ENCODE measurements at regions not wholly inside any gene's neighbourhood (a gene's known extent, or its start where the extent isn't known, plus 50 kb on each side); places are given as distances from the start of the nearest gene placed in this dataset.

GRCh38 chr2:199019898-199020507, 437.7 kb downstream of the SATB2 start:
- DNase-seq: no peak

GRCh38 chr2:199018826-199019225, 438.9 kb downstream of the SATB2 start:
- no peak for DNase-seq

DNA sequence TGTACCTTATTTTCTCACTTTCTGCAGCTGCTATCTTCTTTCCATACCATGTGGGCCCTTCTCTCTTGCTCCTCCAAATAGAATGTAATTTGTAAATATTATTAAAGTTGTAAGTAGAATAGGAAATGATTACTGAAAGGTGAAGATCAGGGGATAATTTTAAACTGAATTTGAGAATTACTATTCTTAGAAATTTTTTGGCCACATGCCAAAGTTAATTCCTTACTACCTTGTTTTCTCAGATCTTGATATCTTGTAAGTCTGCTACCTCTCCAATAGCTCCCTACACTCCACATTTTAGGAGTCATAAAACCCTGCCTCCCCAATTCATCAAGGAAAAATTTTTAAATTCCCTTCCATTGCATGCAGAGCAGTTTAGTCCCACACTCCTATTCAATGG, 442.7 kb downstream of the SATB2 start:
- no peak for DNase-seq

DNA sequence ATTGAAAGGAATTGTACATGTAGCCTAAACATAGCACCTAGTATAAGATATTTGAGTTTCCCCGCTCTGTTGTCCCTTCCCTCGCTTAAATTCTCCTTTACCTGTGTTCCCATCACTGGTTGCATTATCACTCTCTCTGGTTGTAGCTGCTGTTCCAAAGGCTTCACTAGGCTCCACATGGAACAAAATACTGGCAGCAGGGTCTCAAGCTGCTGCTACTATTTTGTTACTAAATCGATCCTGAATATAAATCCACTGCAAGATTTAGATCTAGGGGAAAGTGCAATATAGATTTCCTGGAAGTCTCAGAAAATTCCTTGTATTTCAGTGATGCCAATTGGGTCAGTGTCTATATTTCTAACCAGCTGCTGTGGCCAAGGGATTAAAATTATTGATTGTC, 443.5 kb downstream of the SATB2 start:
- DNase-seq: no peak

- no peak for DNase-seq
Observed at GRCh38 chr2:199011908-199012307, 445.8 kb downstream of the SATB2 start.

DNA sequence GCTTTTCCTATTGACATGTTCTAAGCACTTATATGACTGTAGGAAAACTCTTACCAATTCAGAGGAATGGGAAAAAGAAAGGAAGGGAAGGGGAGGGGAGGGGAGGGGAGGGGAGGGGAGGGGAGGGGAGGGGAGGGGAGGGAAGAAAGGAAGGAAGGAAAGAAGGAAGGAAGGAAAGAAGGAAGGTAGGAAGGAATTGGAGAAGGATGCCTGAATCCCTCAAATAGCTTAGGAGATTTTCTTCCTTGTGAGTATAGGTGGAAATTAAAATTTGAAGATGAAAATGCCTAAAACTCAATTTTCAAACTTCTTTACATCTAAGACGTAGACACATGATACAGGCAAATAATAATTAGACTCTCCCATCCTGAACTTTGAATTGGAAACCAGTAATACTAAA, 463.1 kb downstream of the SATB2 start:
- no peak for DNase-seq

DNA sequence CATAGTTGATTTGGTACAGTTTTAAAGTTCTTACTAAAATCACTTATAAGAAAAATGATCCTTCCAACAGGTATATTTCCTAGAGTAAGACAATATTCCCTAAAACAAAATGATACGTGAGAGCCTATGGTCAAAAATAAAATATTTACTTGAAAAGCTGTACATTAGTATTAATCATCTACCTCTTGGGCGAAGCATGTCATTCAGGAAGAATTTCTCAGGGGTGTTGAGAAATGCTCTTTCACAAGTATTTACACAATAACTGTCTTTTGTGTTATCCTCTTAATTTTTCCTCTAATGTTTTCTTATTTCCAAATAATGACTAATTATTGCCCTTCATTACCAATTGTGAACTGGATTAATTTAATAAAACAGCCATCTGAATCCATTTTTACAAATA, 466.3 kb downstream of the SATB2 start:
- no peak for DNase-seq

DNA sequence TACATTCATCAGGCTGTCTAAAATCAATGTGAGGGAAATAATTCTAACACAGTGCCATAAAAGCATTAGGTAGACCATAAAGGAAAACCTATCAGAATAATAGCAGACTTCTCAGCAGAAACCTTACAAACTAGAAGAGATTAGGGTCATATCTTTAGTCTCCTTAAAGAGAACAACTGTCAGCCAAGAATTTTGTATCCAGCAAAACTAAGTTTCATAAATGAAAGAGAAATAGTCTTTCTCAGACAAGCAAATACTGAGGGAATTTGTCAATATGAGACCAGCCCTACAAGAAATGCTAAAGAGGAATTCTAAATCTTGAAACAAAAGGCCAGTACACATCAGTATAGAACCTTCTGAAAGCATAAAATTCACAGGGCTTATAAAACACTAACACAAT, 482.0 kb downstream of the SATB2 start:
- no peak for DNase-seq

GRCh38 chr2:198973785-198974184, 484.0 kb downstream of the SATB2 start:
- DNase-seq: no peak

- DNase-seq: no peak
Observed at GRCh38 chr2:198973181-198973580, 484.6 kb downstream of the SATB2 start.

DNA sequence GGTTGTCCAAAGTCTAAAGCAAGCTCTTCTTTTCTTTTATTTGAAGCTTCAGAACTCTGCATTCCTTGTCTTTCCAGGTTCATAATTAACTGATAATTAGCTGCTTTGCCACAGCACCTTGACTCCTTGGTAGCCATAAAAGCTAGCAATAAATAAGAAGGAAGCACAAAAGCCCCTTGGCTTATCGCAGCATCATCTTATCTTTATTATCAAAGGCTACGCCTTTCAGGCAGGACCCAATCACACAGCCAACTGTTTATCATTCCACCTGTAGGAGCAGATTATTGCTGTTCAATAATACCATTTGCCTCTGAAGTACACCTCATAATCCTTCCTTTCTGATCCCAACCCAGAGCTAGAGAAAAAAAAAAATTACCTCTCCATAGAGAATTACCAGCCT, 489.2 kb downstream of the SATB2 start:
- no peak for DNase-seq

DNA sequence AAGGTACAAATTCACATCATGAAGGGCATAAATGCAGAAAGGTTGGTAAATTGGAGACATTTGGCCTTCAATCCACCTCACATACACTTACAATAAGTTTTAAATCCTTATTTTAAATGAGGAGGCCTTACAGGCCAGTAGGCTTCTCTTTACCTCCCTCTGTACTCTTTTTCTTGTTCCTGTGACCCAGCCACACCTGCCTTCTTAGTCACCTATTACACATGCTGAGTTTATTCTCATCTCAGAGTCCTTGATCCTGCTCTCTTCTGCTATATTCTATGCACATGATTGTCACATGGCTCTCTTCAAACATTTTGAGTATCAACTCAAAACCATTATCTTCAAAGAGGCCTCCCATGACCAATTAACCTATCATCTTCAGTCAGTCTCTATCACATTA, 491.5 kb downstream of the SATB2 start:
- no peak for DNase-seq

- no peak for DNase-seq
Observed at GRCh38 chr2:198961547-198961946, 496.2 kb downstream of the SATB2 start.

- no peak for DNase-seq
Observed at GRCh38 chr2:198957181-198957580, 500.6 kb downstream of the SATB2 start.

DNA sequence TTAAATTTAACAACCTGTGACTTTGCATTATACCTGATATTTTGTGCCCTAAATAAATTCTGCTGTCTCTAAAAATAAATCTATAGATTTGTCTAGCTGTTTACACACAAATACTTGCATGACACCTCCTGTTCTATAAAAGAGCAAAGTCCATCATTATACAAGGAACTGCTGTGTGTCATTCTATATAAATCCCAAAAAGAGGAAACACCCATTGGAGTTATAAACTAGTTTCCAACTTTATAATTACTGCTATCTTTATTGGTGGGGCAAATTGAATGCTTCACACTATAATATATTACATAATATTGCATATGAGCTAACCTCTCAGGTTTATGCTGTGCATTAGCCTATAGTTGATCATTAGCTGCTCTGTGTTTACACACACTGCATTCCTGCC, 504.4 kb downstream of the SATB2 start:
- DNase-seq: no peak

GRCh38 chr2:198950803-198951202, 506.9 kb downstream of the SATB2 start:
- no peak for DNase-seq

GRCh38 chr2:198945496-198945895, 512.2 kb downstream of the SATB2 start:
- DNase-seq: no peak

GRCh38 chr2:198930170-198930569, 527.6 kb downstream of the SATB2 start:
- no peak for DNase-seq

DNA sequence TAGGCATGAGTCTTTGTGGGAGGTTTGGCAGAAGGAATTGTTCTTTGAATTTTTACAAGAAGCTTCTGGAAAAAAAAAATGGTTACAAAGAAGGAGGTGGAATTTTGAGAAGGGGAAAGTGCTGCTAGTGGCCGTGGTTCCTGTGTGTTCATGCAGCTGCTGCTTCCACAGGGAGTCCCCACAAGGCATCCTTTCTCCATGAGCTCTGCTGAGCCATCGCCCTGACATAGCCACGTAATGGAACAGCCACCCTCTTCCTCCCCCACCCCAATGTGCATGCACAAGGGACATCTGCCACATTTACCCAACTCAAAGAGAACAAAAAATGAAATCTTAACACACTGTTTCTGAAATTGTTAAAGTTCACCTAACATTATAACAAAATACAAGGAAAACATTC, 529.7 kb downstream of the SATB2 start:
- no peak for DNase-seq

GRCh38 chr2:198917926-198918720, 539.6 kb downstream of the SATB2 start:
- no peak for DNase-seq

DNA sequence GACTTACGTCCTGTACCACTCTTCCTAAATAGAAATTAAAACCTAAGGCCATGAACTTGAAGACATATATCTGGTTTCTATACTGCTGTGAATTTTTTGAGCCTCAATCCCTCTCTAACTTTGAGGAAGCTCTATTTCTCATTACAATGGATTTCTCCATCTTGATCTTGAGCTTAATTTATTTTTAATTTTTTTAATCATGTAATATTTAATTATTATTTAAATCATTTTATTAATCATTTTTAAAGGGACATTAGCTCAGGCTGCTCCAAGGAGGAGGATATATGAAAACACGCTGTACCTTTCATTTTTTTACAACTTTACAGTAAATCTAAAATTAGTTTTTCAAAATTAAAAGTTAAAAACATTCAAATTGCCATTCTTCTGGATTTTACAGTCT, 540.5 kb downstream of the SATB2 start:
- DNase-seq: no peak

DNA sequence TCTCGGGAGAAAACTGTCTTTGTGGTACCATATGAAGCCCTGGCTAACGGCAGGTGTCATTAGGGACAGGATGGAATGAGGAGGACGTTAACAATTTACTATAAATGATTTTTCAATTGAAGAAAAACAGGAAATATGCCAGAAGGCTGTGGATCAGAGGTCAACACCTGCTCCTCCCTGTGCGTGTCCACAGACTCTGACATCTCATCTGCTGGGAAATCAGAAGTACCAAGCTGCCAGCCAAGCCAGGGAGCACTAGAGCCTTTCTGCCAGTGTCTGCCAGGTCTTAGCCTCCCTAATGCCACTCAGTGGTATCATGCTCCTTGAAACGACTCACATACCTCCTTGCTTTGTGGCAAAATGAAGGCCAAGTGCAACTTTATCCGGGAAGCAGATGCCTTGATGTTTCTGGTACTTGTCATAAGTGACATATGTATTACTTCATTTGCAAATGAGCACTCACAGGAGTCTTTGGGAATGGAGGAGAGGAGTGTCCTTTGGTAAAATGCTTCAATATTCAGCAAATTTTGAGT, 541.1 kb downstream of the SATB2 start:
- no peak for DNase-seq

DNA sequence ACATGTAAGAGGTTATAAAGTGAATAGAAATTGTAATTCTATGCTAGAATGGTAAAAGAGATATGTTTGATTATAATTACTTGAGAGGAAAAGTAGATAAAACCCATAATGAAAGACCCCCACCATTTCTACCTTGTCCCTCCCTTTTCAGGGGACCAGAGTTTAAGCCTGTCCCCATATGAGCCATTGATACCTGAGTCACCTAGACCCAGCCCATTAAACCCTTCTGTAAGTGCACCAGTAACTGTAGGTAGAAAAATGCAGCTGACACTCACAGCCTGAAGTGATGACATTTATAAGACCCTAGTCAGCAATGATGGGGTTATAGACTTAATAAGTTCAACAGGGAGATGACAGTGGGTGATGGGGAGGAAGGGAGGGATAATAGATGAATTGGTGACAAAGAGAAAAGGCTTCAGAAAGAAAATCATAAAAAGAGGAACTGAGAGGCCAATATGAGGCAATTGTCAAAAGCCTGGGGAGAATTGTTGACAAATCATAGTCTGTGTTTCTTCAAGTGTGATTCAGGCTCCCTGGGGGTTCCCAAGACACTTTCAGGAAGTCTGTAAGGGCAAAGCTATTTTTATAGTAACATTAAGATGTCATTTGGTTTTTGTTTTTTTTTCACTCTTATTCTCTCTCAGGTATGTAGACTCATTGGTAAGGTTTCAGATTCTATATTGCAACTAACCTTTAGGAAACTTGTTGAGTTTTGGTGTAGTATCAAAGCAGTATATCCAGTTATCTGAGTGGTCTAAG, 544.2 kb downstream of the SATB2 start:
- no peak for DNase-seq
